ENCODE measurements at regions not wholly inside any gene's neighbourhood (a gene's known extent, or its start where the extent isn't known, plus 50 kb on each side); places are given as distances from the start of the nearest gene placed in this dataset.

DNA sequence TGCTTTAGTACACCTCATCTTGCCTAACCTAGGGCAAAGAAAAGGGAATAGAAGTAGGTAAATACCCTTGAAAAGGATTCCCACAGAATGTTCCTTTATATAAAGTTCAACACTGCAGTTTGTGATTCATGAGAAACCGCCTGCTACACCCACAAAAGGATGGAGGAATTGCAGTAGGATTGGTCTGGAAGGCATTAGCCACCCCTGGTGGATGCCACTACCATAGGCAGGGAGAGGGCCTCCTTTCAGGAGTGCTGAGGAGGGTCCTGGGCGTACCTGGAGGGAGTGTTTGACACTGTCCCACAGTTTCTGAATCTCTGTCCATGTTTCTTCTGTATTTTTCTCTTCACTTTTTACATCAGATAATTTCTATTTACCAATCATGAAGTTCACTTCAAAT, 221.8 kb upstream of the TMEM72 start:
- in situ Hi-C loops (cut with MboI; ENCODE audit: low pct_unique_long_range_greater_than_20kb in 2 of 9, low sequenced_read_pairs in 9 of 9, unreplicated experiment in 9 of 9): no loop called here
- Histone ChIP-seq H3K4me1 (replicated peaks in 1 of 2) (peaks cover 0 to 24% of the 10 kb centered on the region in 2 donors), H3K27ac (no peak overlapping the region), H3K4me3 (no peak overlapping the region)
- peak in 4 of 8 experiments; percentile 15 to 71 (median 38) for ATAC-seq (replicated peaks in 6 of 8)
- WGBS, 10 experiments: 67 to 100% (median 83%) methylated on average over 1 to 2 of the region's 2 CpGs; no CpG with 5 or more reads in 1 of the 10 experiments

- Histone ChIP-seq H3K4me3 (no peak overlapping the region), H3K27ac (no peak overlapping the region), H3K4me1 (replicated peaks in 1 of 2) (peaks cover 0 to 4% of the 10 kb centered on the region in 2 donors)
- WGBS, 10 experiments: 6 to 60% (median 30%) methylated on average over 1 to 6 of the region's 6 CpGs; no CpG with 5 or more reads in 1 of the 10 experiments
- ATAC-seq (replicated peaks in 6 of 8): peak in 7 of 8 experiments; percentile 21 to 94 (median 35)
- in situ Hi-C loops (cut with MboI; ENCODE audit: low pct_unique_long_range_greater_than_20kb in 2 of 9, low sequenced_read_pairs in 9 of 9, unreplicated experiment in 9 of 9): no loop called here
These were observed 214.6 kb upstream of the TMEM72 start for GRCh38 chr10:44696496-44696895.

DNA sequence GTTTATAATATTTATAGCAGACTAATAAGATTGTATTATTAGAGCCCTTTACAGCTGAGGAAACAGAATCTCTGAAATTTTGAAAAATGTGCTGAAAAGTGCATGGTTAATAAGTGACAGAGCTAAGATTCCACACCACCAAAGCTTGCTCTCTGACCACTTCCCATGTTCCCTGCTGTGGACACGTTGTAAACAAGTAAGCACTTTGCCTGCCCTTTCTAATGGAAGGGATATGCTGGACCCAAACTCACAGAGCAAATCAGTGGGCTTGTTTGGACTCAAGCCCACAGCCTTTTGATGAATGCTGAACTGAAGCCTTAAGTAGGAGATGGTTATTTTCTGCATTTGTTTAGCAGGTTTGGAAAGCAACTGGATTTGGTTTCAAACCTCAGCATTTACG, 214.0 kb upstream of the TMEM72 start:
- WGBS, 10 experiments: 17 to 100% (median 45%) methylated on average over 1 to 2 of the region's 2 CpGs; no CpG with 5 or more reads in 3 of the 10 experiments
- H3K4me3 ChIP-seq: no peak overlapping the region
- in situ Hi-C loops (cut with MboI; ENCODE audit: low pct_unique_long_range_greater_than_20kb in 2 of 9, low sequenced_read_pairs in 9 of 9, unreplicated experiment in 9 of 9): no loop called here
- no peak for ATAC-seq (replicated peaks in 6 of 8)
- no peak overlapping the region for H3K27ac ChIP-seq
- H3K4me1 ChIP-seq (replicated peaks in 1 of 2): peaks cover 0 to 4% of the 10 kb centered on the region in 2 donors

- H3K4me3 ChIP-seq: no peak overlapping the region
- H3K27ac ChIP-seq: no peak overlapping the region
- in situ Hi-C loops (cut with MboI; ENCODE audit: low pct_unique_long_range_greater_than_20kb in 2 of 9, low sequenced_read_pairs in 9 of 9, unreplicated experiment in 9 of 9): no loop called here
- ATAC-seq (replicated peaks in 6 of 8): no peak
- no peaks in the 10 kb centered on the region for H3K4me1 ChIP-seq (replicated peaks in 1 of 2)
- 50 to 100% (median 89%) methylated on average over 1 of the region's 1 CpG; no CpG with 5 or more reads in 1 of the 10 experiments for WGBS, 10 experiments
These were observed 208.6 kb upstream of the TMEM72 start for GRCh38 chr10:44702531-44702930.

DNA sequence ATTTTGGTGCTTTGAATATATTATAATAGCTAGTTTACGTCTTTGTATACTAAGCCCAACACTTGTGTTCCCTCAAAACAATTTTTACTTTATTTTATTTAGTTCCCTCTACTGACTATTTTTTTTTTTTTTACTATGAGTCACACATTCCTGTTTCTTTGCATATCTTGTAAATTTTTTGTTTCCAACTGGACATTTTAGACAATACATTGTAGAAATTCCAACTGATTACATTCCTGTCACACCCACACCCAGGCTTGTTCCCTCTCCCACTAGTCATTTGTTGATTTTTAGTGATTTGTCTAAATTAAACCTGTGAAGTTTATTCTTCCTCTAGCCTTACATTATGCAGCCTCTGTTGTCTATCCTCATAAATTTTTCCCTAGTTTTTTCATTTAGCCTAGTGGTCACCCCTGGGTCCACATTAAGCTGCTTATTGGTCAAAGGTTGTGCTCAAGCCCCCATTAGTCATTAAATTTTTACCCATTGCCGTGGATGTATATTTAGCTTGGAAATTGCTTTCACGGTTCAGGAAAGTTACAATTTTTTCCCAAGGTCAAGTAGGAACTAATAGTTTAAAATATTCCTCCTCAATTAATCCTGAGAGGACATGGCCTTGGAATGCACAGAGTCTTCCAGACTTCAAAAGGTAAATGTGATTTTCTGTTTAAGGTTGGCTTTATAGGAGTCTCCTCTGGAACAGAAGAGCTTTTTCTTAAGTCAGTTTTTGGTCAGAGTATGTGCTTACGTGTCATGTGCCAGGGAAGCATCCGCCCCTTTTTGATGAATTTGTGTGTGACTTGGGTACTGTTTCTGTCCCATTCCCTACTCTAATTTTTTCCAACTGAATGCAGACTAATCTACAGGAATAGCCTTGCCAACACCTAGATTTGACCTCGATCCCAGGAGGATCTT, 207.6 kb upstream of the TMEM72 start:
- 59 to 100% (median 82%) methylated on average over 3 to 6 of the region's 6 CpGs for WGBS, 10 experiments

DNA sequence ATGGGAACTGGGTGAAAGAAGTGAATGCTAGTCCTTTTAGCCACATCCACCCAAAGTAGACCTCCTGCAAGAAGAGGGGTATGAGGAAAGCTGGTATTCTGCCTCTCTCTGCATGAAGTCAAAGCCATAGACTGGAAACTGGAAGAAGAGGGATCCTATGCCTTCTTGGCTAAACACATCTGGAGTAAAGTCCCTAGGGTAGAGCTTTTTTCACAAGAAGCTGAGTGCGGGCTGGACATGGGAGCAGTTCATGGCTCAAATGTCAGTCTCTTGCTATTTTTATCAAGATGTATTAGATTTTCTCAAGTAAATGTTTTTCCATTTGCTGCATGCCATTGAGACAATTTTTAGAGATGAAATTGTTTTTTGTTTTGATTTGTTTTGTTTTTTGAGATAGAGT, 206.5 kb upstream of the TMEM72 start:
- H3K27ac ChIP-seq: no peak overlapping the region
- no peak for ATAC-seq (replicated peaks in 6 of 8)
- no peaks in the 10 kb centered on the region for H3K4me1 ChIP-seq (replicated peaks in 1 of 2)
- in situ Hi-C loops (cut with MboI; ENCODE audit: low pct_unique_long_range_greater_than_20kb in 2 of 9, low sequenced_read_pairs in 9 of 9, unreplicated experiment in 9 of 9): no loop called here
- no peak overlapping the region for H3K4me3 ChIP-seq
- 60 to 100% (median 100%) methylated on average over 1 of the region's 1 CpG; no CpG with 5 or more reads in 5 of the 10 experiments for WGBS, 10 experiments

More for the DNA sequence above, 207.6 kb upstream of the TMEM72 start:
- ATAC-seq (replicated peaks in 6 of 8): peak in 2 of 8 experiments; percentile 86 to 87
- H3K4me3 ChIP-seq: no peak overlapping the region
- in situ Hi-C loops (cut with MboI; ENCODE audit: low pct_unique_long_range_greater_than_20kb in 2 of 9, low sequenced_read_pairs in 9 of 9, unreplicated experiment in 9 of 9): no loop called here
- H3K4me1 ChIP-seq (replicated peaks in 1 of 2): no peaks in the 10 kb centered on the region
- H3K27ac ChIP-seq: no peak overlapping the region

GRCh38 chr10:44706745-44707144, 204.4 kb upstream of the TMEM72 start:
- no peak overlapping the region for H3K27ac ChIP-seq
- in situ Hi-C loops (cut with MboI; ENCODE audit: low pct_unique_long_range_greater_than_20kb in 2 of 9, low sequenced_read_pairs in 9 of 9, unreplicated experiment in 9 of 9): no loop called here
- peak in 3 of 8 experiments; percentile 72 to 83 (median 77) for ATAC-seq (replicated peaks in 6 of 8)
- no peaks in the 10 kb centered on the region for H3K4me1 ChIP-seq (replicated peaks in 1 of 2)
- H3K4me3 ChIP-seq: no peak overlapping the region

GRCh38 chr10:44713307-44713706, 197.8 kb upstream of the TMEM72 start:
- Histone ChIP-seq H3K4me3 (no peak overlapping the region), H3K4me1 (replicated peaks in 1 of 2) (no peaks in the 10 kb centered on the region), H3K27ac (no peak overlapping the region)
- in situ Hi-C loops (cut with MboI; ENCODE audit: low pct_unique_long_range_greater_than_20kb in 2 of 9, low sequenced_read_pairs in 9 of 9, unreplicated experiment in 9 of 9): no loop called here
- ATAC-seq (replicated peaks in 6 of 8): no peak
- WGBS, 10 experiments: 67 to 91% (median 83%) methylated on average over 3 to 4 of the region's 4 CpGs; no CpG with 5 or more reads in 4 of the 10 experiments

DNA sequence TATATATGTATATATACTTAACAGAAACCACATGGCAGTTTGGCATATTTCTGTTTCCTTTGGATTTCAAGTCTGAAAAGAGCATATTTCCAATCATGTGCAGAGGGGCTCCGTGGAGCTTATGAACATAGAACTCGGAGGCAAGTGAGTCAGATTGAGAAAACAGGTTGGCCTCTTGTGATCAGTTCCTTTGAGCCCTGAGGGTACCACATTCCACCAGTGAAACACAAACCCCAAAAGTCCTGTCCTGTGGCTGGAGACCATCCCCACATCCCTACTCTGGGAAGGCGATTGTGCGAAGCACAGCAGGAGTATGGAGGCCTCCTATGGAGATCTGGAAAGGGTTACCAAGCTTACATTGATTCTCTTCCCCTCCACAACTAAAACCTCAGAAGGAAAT, 196.7 kb upstream of the TMEM72 start:
- H3K4me1 ChIP-seq (replicated peaks in 1 of 2): no peaks in the 10 kb centered on the region
- 57 to 100% (median 93%) methylated on average over 1 to 4 of the region's 4 CpGs; no CpG with 5 or more reads in 4 of the 10 experiments for WGBS, 10 experiments
- in situ Hi-C loops (cut with MboI; ENCODE audit: low pct_unique_long_range_greater_than_20kb in 2 of 9, low sequenced_read_pairs in 9 of 9, unreplicated experiment in 9 of 9): no loop called here
- no peak overlapping the region for H3K4me3 ChIP-seq
- no peak overlapping the region for H3K27ac ChIP-seq
- ATAC-seq (replicated peaks in 6 of 8): no peak

- peak in 1 of 8 experiments; percentile 14 for ATAC-seq (replicated peaks in 6 of 8)
- Histone ChIP-seq H3K4me3 (no peak overlapping the region), H3K4me1 (replicated peaks in 1 of 2) (no peaks in the 10 kb centered on the region), H3K27ac (no peak overlapping the region)
- 10 to 100% (median 74%) methylated on average over 2 to 5 of the region's 5 CpGs; no CpG with 5 or more reads in 1 of the 10 experiments for WGBS, 10 experiments
- in situ Hi-C loops (cut with MboI; ENCODE audit: low pct_unique_long_range_greater_than_20kb in 2 of 9, low sequenced_read_pairs in 9 of 9, unreplicated experiment in 9 of 9): no loop called here
These were observed 196.0 kb upstream of the TMEM72 start for GRCh38 chr10:44715136-44715535.

DNA sequence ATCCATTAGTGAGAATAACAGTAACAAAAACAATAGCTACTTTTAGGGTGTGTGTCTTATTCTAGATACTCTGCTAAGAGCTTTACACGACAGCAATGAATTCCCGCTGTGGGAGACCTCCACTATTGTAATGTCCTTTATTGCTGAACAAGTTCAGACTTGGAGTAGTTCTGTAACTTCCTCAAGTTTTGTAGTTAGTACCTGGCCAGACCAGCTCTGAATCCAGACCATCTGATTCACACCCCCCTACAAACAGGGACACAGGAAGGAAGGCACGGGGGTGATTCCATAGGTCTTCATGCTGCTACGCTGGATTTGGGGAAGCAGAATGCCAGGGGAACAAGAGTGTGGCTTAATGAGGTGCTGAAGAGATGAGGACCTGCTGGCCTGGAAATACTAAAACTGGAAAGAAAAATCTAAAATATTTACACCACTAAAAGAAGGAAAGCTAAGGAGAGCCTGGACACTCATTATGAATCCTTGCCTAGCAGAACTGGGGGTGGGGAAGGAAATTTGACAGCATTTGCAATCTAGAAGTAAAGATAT, 194.6 kb upstream of the TMEM72 start:
- Histone ChIP-seq H3K27ac (no peak overlapping the region), H3K4me1 (replicated peaks in 1 of 2) (no peaks in the 10 kb centered on the region), H3K4me3 (no peak overlapping the region)
- in situ Hi-C loops (cut with MboI; ENCODE audit: low pct_unique_long_range_greater_than_20kb in 2 of 9, low sequenced_read_pairs in 9 of 9, unreplicated experiment in 9 of 9): no loop called here
- ATAC-seq (replicated peaks in 6 of 8): no peak
- WGBS, 10 experiments: 60 to 100% (median 88%) methylated on average over 1 to 4 of the region's 4 CpGs; no CpG with 5 or more reads in 2 of the 10 experiments

GRCh38 chr10:44723082-44723481, 188.1 kb upstream of the TMEM72 start:
- Histone ChIP-seq H3K4me3 (no peak overlapping the region), H3K27ac (no peak overlapping the region), H3K4me1 (replicated peaks in 1 of 2) (no peaks in the 10 kb centered on the region)
- in situ Hi-C loops (cut with MboI; ENCODE audit: low pct_unique_long_range_greater_than_20kb in 2 of 9, low sequenced_read_pairs in 9 of 9, unreplicated experiment in 9 of 9): no loop called here
- 72 to 100% (median 92%) methylated on average over 2 to 3 of the region's 3 CpGs for WGBS, 10 experiments
- no peak for ATAC-seq (replicated peaks in 6 of 8)

DNA sequence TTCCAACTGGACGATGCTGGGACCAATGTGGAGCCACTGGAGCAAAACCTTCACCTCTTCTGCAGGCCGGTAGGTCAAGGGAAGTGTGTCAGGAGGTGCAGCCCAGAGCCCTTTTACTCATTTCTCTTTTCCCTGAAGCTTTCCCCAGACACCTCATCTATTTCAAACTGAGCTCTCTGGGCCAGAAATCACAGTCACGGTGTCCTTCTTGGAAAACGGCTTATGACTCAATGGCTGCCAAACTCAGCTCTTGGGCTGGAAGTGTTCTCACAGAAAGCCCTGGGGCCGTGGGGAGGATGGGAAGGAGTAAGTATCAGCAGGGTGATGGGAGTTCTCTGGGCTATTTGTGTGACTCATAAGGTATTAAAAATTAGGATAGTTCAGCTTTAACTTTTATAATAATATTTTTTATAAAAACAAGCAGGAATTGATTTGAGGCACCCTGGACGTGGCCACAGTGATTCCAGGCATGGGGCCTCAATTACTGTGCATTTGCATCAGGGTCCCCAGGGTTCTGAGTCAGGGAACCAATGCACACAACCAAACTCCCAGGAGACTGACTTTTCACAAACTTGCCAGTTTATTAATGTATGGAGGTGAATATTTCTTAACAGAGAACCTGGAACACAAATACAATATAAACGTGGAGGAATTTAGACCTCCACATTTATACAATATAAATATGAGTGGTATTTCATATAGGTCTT, 187.4 kb upstream of the TMEM72 start:
- no peaks in the 10 kb centered on the region for H3K4me1 ChIP-seq (replicated peaks in 1 of 2)
- WGBS, 10 experiments: 27 to 100% (median 67%) methylated on average over 1 to 6 of the region's 7 CpGs
- ATAC-seq (replicated peaks in 6 of 8): peak in 1 of 8 experiments; percentile 64
- H3K4me3 ChIP-seq: no peak overlapping the region
- in situ Hi-C loops (cut with MboI; ENCODE audit: low pct_unique_long_range_greater_than_20kb in 2 of 9, low sequenced_read_pairs in 9 of 9, unreplicated experiment in 9 of 9): no loop called here
- no peak overlapping the region for H3K27ac ChIP-seq

Data from motor neuron (in vitro differentiated cells).